ENCODE measurements at regions not wholly inside any gene's neighbourhood (a gene's known extent, or its start where the extent isn't known, plus 50 kb on each side); places are given as distances from the start of the nearest gene placed in this dataset.

- ChIA-PET CTCF (no interaction called here), POLR2A (no interaction called here)
- no peak for TF ChIP-seq CTCF (IDR thresholded peaks at IDR 0.05; ENCODE audit: insufficient read depth, low read depth, low read length)
- Histone ChIP-seq H3K27me3 (ENCODE audit: control insufficient read depth, insufficient read depth, low read length) (no peaks in the 10 kb centered on the region), H3K4me3 (ENCODE audit: low read depth, low read length) (no peak overlapping the region), H3K36me3 (ENCODE audit: control insufficient read depth, insufficient read depth, low read length) (no peaks in the 10 kb centered on the region)
- no peak for DNase-seq (ENCODE audit: low read depth)
These were observed 194.2 kb upstream of the ASIC2 start for GRCh38 chr17:33487187-33487879.

- POLR2A ChIA-PET: no interaction called here
- no peaks in the 10 kb centered on the region for H3K36me3 ChIP-seq (ENCODE audit: control insufficient read depth, insufficient read depth, low read length)
- no peak overlapping the region for H3K4me3 ChIP-seq (ENCODE audit: low read depth, low read length)
- CTCF ChIA-PET: no interaction called here
- no peak for TF ChIP-seq CTCF (IDR thresholded peaks at IDR 0.05; ENCODE audit: insufficient read depth, low read depth, low read length)
- DNase-seq (ENCODE audit: low read depth): no peak
- no peaks in the 10 kb centered on the region for H3K27me3 ChIP-seq (ENCODE audit: control insufficient read depth, insufficient read depth, low read length)
These were observed 198.9 kb upstream of the ASIC2 start for GRCh38 chr17:33491871-33492481.

DNA sequence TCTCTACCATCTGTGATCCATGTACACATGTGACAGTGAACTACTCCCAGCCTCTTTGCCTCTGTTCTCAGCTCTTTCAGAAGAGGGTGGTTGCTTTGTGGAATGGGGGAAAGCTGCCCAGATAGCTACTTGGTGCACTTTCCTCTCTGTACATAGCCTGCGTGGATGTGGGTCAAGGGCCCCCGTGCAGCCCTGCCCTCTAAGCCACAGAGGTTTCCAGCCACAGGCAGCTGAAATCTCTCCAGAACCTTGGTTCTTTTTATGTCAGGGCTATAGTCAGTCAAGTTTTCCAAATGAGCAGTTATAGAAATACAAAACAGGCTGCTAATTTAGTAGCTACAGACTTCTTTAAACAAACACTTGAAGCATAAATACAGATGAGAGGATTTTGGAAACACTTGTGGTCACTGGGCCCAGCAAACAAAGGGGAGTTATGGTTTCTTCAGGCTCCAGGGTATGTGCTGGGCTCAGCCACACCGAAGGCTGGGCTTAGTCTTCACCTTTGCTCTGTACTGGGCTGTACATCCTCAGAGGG lies 199.7 kb upstream of the ASIC2 start:
- no peaks in the 10 kb centered on the region for H3K36me3 ChIP-seq (ENCODE audit: control insufficient read depth, insufficient read depth, low read length)
- DNase-seq (ENCODE audit: low read depth): no peak
- CTCF ChIA-PET: no interaction called here

DNA sequence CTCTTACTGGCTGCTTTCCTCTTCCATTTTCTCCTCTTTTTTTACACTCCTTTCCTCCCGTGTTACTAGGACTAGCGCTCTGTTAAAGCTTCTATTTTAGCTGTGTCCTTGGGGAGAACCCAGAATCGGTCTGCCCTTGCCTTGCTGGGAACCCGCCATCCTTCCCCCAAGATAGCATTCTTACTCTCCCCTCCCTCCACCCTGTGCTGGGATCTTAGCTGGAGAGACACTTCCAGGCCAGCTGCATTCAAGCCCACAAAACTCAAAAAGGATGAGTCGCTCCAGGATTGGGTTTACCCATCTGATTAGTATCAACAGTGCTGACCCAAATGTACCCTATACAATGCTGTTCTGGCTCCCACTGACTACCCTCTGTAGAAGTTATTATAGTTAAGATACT lies 200.5 kb upstream of the ASIC2 start:
- DNase-seq (ENCODE audit: low read depth): no peak
- CTCF ChIA-PET: no interaction called here

More for the DNA sequence above, 199.7 kb upstream of the ASIC2 start:
- POLR2A ChIA-PET: no interaction called here
- TF ChIP-seq CTCF (IDR thresholded peaks at IDR 0.05; ENCODE audit: insufficient read depth, low read depth, low read length): no peak
- Histone ChIP-seq H3K27me3 (ENCODE audit: control insufficient read depth, insufficient read depth, low read length) (no peaks in the 10 kb centered on the region), H3K4me3 (ENCODE audit: low read depth, low read length) (no peak overlapping the region)

More for the DNA sequence above, 200.5 kb upstream of the ASIC2 start:
- no peak for TF ChIP-seq CTCF (IDR thresholded peaks at IDR 0.05; ENCODE audit: insufficient read depth, low read depth, low read length)
- POLR2A ChIA-PET: no interaction called here
- Histone ChIP-seq H3K36me3 (ENCODE audit: control insufficient read depth, insufficient read depth, low read length) (no peaks in the 10 kb centered on the region), H3K4me3 (ENCODE audit: low read depth, low read length) (no peak overlapping the region), H3K27me3 (ENCODE audit: control insufficient read depth, insufficient read depth, low read length) (no peaks in the 10 kb centered on the region)
